ENCODE measurements at regions not wholly inside any gene's neighbourhood (a gene's known extent, or its start where the extent isn't known, plus 50 kb on each side); places are given as distances from the start of the nearest gene placed in this dataset.
"Not testable (repeated sequence)": the region's sequence is repeated elsewhere in the genome, so short reads cannot be mapped to it uniquely, and the experiment has no call there.

GRCh38 chr12:47306773-47307679 lies 227.3 kb upstream of the AMIGO2 start:
- not testable (repeated sequence) for H3K36me3 Mint-ChIP-seq
- H3K4me1 Mint-ChIP-seq, result peaks cover 33 to 45% (median 38%) of the 10 kb centered on the region in 3 donors

GRCh38 chr12:47306130-47306529 lies 226.4 kb upstream of the AMIGO2 start:
- Mint-ChIP-seq H3K27ac (peak overlapping the region in 1 of 3 donors; percentile 86), H3K4me3 (peak overlapping the region in 3 of 4 donors; percentile 94 to 96 (median 96)), H3K36me3 (peaks cover 6% of the 10 kb centered on the region), H3K27me3 (no peaks in the 10 kb centered on the region), H3K9me3 (peaks cover 0 to 4% (median 2%) of the 10 kb centered on the region in 3 donors), H3K4me1 (peaks cover 35 to 44% (median 36%) of the 10 kb centered on the region in 3 donors)

More at GRCh38 chr12:47306773-47307679, 227.3 kb upstream of the AMIGO2 start:
- H3K27me3 Mint-ChIP-seq, H3K9me3 Mint-ChIP-seq: not testable (repeated sequence)
- Mint-ChIP-seq H3K4me3 (peak overlapping the region; percentile 94 to 96 (median 96)), H3K27ac (peak overlapping the region; percentile 59 to 95 (median 86))

- Mint-ChIP-seq H3K27ac (no peak overlapping the region), H3K4me1 (peaks cover 35 to 44% (median 36%) of the 10 kb centered on the region in 3 donors), H3K9me3 (peaks cover 0 to 4% (median 2%) of the 10 kb centered on the region in 3 donors), H3K36me3 (peaks cover 6% of the 10 kb centered on the region), H3K27me3 (no peaks in the 10 kb centered on the region), H3K4me3 (peak overlapping the region in 1 of 4 donors; percentile 29)
Measured at GRCh38 chr12:47305464-47305863, 225.7 kb upstream of the AMIGO2 start.

DNA sequence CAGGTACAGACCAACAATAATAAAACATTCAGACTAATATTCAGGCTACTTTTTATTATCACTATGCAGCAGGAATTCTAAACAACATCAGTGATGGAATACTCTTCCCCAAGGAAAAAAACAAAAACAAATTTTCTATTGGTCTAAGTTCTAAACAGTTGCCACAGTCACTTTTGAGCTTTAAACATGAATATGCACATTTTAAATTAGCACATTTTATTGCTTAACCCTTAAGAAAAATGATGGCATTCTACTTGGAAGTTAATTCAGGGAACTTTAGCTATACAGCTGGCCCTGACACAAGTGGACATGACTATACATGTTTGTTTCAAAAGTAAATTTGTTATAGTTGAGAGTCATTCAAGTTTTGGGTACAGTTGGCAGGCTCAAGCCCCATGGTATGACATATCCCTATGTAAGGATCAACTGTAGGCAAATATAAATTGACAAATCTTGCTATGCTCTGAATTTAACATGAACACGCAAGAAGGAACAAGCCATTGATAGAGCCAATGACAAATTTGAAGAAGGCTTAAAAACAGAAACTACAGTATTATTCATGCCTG lies 224.3 kb upstream of the AMIGO2 start:
- H3K4me1 Mint-ChIP-seq, result peaks cover 35 to 46% (median 36%) of the 10 kb centered on the region in 3 donors
- no peaks in the 10 kb centered on the region for H3K27me3 Mint-ChIP-seq
- H3K36me3 Mint-ChIP-seq, result peaks cover 10% of the 10 kb centered on the region
- peak overlapping the region in 2 of 3 donors; percentile 35 to 89 for H3K27ac Mint-ChIP-seq
- H3K9me3 Mint-ChIP-seq, result peaks cover 2 to 6% (median 3%) of the 10 kb centered on the region in 3 donors
- H3K4me3 Mint-ChIP-seq, result peak overlapping the region in 3 of 4 donors; percentile 11 to 78 (median 41)

- Mint-ChIP-seq H3K4me1 (peaks cover 39 to 52% (median 41%) of the 10 kb centered on the region in 3 donors), H3K9me3 (peaks cover 2 to 13% (median 6%) of the 10 kb centered on the region in 3 donors), H3K36me3 (peaks cover 13% of the 10 kb centered on the region), H3K27ac (peak overlapping the region; percentile 16 to 89 (median 35)), H3K4me3 (peak overlapping the region in 2 of 4 donors; percentile 3 to 11), H3K27me3 (no peaks in the 10 kb centered on the region)
Measured at GRCh38 chr12:47303207-47303606, 223.4 kb upstream of the AMIGO2 start.

- peaks cover 36 to 52% (median 37%) of the 10 kb centered on the region in 3 donors for H3K4me1 Mint-ChIP-seq
- H3K27me3 Mint-ChIP-seq, result no peaks in the 10 kb centered on the region
- H3K4me3 Mint-ChIP-seq, result peak overlapping the region in 1 of 4 donors; percentile 19
- H3K36me3 Mint-ChIP-seq, result peaks cover 12% of the 10 kb centered on the region
- H3K27ac Mint-ChIP-seq, result peak overlapping the region in 1 of 3 donors; percentile 37
- peaks cover 2 to 13% (median 6%) of the 10 kb centered on the region in 3 donors for H3K9me3 Mint-ChIP-seq
Measured at GRCh38 chr12:47302111-47302671, 222.4 kb upstream of the AMIGO2 start.

DNA sequence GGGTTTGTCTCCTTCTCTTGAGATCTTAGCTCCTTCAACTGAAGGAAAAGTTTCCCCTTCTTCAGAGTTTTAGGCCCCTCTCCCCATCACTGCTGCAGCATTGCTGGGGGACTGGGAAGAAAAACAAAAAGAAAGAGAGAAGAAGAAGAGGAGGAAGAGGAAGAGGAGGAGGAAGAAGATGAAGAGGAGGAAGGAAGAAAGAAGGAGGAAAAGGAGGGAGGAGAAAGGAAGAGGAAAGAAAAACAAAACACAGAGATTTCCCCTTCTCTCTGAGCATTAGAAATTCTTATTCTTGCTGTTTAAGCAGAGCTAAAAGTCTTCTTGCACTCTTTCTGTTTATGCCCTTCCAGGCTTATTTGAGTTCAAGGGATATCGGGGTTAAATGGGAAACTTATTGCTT lies 219.8 kb upstream of the AMIGO2 start:
- no peaks in the 10 kb centered on the region for H3K27me3 Mint-ChIP-seq
- H3K27ac Mint-ChIP-seq, result peak overlapping the region in 1 of 3 donors; percentile 89

GRCh38 chr12:47297993-47298392 lies 218.2 kb upstream of the AMIGO2 start:
- Mint-ChIP-seq H3K36me3 (peaks cover 7% of the 10 kb centered on the region), H3K27me3 (no peaks in the 10 kb centered on the region), H3K4me3 (no peak overlapping the region), H3K9me3 (peaks cover 2 to 13% (median 6%) of the 10 kb centered on the region in 3 donors), H3K4me1 (peaks cover 23 to 32% (median 24%) of the 10 kb centered on the region in 3 donors), H3K27ac (peak overlapping the region in 1 of 3 donors; percentile 63)

More for the DNA sequence above, 219.8 kb upstream of the AMIGO2 start:
- Mint-ChIP-seq H3K4me1 (peaks cover 30 to 42% (median 36%) of the 10 kb centered on the region in 3 donors), H3K36me3 (peaks cover 7% of the 10 kb centered on the region), H3K4me3 (peak overlapping the region in 2 of 4 donors; percentile 68 to 83), H3K9me3 (peaks cover 2 to 13% (median 6%) of the 10 kb centered on the region in 3 donors)

- Mint-ChIP-seq H3K4me3 (no peak overlapping the region), H3K36me3 (peaks cover 7% of the 10 kb centered on the region), H3K9me3 (peaks cover 2 to 13% (median 6%) of the 10 kb centered on the region in 3 donors), H3K27ac (no peak overlapping the region), H3K4me1 (peaks cover 11 to 20% (median 14%) of the 10 kb centered on the region in 3 donors), H3K27me3 (no peaks in the 10 kb centered on the region)
Measured at GRCh38 chr12:47296828-47297227, 217.1 kb upstream of the AMIGO2 start.

DNA sequence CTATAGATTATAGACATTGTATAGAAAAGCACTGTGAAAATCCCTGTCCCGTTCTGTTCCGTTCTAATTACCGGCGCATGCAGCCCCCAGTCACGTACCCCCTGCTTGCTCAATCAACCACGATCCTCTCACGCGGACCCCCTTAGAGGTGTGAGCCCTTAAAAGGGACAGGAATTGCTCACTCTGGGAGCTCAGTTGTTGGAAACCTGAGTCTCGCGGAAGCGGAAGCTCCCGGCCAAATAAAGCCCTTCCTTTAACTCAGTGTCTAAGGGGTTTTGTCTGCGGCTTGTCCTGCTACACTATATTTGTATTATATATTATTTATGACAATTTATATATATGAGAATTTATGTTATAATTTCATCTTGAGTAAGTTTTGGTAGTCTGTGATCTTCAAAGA lies 213.6 kb upstream of the AMIGO2 start:
- Mint-ChIP-seq H3K4me1 (peaks cover 6 to 10% (median 10%) of the 10 kb centered on the region in 3 donors), H3K27me3 (no peaks in the 10 kb centered on the region), H3K36me3 (no peaks in the 10 kb centered on the region), H3K4me3 (peak overlapping the region in 1 of 4 donors; percentile 72), H3K27ac (peak overlapping the region in 1 of 3 donors; percentile 36), H3K9me3 (peaks cover 0 to 1% (median 0%) of the 10 kb centered on the region in 3 donors)

DNA sequence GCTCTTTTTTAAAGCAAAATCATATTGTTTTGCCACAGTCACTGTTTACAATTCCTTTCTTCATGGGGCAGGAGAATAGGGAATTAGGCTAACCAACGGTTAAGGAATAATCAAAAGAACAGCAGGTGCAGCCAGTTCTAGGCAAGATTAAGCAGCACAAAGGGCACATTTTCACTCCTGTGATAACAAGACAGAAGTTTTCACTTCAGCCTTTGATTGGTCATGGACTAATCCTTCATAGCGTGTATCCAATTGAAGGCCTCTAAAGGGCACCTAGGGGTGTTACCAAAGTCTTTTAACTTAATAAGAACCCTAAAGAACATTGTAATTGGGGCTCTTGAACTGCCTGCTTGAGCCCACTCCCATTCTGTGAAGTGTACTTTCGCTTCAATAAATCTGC lies 206.9 kb upstream of the AMIGO2 start:
- Mint-ChIP-seq H3K27me3 (no peaks in the 10 kb centered on the region), H3K4me1 (peaks cover 0 to 4% (median 3%) of the 10 kb centered on the region in 3 donors)

More for the DNA sequence above, 206.9 kb upstream of the AMIGO2 start:
- no peaks in the 10 kb centered on the region for H3K36me3 Mint-ChIP-seq
- peak overlapping the region in 1 of 3 donors; percentile 50 for H3K27ac Mint-ChIP-seq
- H3K9me3 Mint-ChIP-seq, result no peaks in the 10 kb centered on the region
- no peak overlapping the region for H3K4me3 Mint-ChIP-seq
